GM12873 (cell line): ENCODE measurements at regions not wholly inside any gene's neighbourhood (a gene's known extent, or its start where the extent isn't known, plus 50 kb on each side); places are given as distances from the start of the nearest gene placed in this dataset.

Experiments used
- TF ChIP-seq, protein P1 (sequence below): IDR thresholded peaks from 2 replicates; pipeline ENCODE4 v1.5.1; 2012; ENCODE audit warnings: low read depth, mild to moderate bottlenecking, moderate library complexity, low read length, control low read depth; ENCODE audit not compliant: insufficient read depth; ENCODE audit errors: missing control alignments

DNA sequence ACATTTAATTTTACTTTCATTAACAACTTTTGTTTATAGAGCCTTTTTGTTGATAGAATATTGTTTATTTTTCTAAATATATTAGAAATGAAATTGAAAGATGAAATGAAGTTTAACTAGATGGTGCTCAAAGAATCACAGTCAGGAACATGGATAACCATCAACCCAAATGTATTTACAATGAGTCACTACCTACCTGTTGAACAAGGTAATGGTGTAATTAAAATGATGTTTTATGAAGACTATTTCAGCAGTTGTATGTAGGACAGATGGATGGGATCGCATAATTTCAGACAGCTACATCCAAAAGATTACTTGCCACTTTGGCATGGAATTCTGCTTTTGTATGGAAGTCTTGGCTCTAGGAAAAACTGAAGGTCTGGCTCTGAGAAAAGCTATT lies 403.6 kb upstream of the SLC10A2 start:
- TF ChIP-seq, protein P1, sequence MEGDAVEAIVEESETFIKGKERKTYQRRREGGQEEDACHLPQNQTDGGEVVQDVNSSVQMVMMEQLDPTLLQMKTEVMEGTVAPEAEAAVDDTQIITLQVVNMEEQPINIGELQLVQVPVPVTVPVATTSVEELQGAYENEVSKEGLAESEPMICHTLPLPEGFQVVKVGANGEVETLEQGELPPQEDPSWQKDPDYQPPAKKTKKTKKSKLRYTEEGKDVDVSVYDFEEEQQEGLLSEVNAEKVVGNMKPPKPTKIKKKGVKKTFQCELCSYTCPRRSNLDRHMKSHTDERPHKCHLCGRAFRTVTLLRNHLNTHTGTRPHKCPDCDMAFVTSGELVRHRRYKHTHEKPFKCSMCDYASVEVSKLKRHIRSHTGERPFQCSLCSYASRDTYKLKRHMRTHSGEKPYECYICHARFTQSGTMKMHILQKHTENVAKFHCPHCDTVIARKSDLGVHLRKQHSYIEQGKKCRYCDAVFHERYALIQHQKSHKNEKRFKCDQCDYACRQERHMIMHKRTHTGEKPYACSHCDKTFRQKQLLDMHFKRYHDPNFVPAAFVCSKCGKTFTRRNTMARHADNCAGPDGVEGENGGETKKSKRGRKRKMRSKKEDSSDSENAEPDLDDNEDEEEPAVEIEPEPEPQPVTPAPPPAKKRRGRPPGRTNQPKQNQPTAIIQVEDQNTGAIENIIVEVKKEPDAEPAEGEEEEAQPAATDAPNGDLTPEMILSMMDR = no peak

DNA sequence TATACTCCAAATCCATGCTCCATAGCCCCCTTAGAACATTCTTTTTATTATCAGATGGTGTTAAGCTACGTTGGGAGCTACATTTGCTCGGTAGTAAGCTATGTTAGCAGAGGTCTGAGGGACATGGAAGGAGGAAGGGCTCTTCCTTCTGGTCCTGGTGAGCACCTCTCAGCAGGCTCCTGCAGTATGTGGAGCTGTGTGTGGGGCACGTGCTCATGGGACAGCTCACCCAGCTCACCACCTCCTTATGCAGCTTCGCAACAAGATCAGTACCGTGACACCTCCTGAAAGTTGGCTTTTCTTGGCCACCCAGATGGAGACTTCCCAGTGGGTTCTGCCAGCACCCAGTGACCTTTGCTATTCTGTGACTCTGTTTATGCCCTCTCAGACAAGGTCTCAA lies 400.5 kb upstream of the SLC10A2 start:
- TF ChIP-seq, protein P1 = no peak

DNA sequence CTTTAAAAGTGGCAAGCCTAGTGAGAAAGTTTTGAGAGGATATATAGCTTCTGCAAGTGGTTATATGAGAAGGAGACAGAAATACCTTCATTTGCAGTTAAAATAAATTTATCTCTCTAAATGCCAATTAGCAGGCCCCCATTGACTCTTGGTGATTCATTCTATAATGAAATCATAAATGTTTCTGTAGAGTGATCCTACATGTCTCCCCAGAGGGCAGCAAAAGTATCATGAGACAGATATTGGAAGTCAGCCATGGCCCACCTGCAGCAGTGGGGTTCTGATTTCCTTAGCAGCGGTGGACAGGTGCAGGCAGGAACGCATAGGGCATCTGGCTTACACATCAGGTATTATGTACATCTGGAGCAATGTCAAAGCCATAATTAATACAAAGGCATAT lies 385.4 kb upstream of the SLC10A2 start:
- TF ChIP-seq, protein P1 = no peak

DNA sequence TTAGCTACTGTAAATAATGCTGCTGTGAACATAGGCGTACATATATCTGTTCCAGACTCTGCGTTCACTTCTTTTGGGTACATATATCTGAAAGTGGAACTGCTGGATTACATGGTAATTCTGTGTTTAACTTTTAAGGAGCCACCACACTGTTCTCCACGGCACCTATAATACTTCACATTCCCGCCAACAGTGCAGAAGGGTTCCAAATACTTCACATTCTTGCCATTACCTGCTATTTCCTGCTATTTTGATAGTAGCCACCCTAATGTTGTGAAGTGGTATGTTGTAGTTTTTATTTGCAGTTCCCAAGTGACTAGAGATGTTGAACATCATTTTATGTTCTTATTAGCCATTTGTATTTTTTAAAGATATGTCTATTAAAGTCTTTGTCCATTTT lies 377.4 kb upstream of the SLC10A2 start:
- TF ChIP-seq, protein P1 = no peak

DNA sequence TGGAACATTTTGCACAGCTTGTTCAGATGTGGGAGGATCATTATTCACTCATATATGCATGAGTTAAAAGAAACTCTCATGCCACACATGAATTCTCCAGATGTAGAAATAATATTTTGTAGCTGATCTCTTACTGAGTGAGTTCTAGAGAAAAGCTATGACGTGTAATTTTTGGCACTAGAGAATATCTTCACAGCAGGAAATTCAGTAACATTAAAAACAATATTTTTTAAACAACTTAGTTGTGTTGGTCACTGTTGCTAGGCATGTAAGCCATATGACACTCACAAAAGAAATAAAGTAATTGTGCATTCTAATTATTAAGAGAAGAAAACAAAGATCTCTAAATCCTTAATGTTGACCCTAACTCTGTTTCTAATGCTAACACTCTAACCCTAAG lies 371.4 kb upstream of the SLC10A2 start:
- TF ChIP-seq, protein P1 = no peak

DNA sequence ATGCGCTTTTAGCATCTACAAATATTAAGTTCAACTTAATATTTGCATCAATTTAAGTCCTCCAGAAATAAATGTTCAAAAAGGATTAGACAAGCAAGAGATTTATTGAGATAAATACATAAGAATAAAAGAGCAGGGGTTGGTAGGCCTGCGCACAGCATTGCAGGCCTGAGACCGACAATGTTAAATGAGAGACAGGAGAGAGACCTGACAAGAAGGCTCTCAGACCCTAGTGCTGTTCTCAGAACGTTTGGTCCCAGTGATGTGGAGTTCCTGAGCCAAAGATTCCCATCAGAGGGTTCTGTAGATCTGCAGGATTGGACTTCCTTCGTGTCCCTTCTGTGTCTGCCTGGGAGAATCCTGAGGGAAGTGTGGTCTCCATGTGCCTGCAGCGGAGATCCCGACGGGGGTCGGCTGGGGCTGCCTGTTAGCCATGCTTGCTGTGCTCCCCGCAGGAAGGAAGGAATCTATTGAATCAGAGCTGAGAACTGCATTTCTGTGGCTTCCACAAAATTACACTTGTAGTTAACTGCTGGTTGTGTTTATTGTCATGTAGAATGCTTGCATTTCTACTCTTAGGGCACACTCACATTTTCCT lies 369.9 kb upstream of the SLC10A2 start:
- TF ChIP-seq, protein P1 = no peak

DNA sequence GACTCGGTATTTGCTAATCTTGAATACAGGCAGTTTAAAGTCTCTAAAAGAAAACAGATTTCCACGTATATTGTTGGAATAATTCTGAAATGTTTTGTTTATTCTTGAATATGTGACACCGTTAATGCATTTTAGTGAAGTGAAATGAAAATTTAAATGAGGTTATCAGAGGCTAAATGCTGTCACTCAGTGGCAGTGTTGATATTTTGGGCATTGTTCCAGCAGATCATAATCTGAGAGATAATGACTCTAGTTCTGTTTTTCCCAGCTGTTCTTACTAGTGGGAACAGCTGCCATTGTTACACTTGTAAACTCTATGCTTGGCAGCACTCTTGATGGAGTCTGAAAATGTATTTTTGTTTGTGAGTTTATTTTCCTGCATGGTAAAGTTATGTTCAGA lies 365.6 kb upstream of the SLC10A2 start:
- TF ChIP-seq, protein P1 = no peak
